ENCODE measurements at regions not wholly inside any gene's neighbourhood (a gene's known extent, or its start where the extent isn't known, plus 50 kb on each side); places are given as distances from the start of the nearest gene placed in this dataset.

DNA sequence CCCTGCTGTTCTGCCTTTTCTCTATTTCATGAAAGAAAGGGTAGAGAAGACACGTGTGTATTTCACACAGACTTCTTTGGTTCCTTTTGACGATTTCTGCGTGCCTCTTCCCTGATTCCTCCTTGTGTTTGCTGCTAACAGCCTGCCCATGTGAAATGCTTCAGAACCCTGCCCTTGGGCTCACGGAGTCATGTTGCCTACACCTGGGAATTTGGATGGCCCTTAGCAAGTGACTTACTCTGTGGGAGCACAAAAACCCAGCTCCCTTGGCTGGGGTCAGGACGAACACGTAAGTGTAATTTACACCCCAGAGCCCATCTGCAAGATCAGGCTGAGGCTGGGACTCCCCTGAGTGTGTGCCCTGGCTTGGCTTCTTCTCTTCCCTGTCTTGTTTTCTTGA lies 220.3 kb upstream of the BCOR start:
- no peak for FAIRE-seq
- no peak for DNase-seq (ENCODE audit: low read depth)

DNA sequence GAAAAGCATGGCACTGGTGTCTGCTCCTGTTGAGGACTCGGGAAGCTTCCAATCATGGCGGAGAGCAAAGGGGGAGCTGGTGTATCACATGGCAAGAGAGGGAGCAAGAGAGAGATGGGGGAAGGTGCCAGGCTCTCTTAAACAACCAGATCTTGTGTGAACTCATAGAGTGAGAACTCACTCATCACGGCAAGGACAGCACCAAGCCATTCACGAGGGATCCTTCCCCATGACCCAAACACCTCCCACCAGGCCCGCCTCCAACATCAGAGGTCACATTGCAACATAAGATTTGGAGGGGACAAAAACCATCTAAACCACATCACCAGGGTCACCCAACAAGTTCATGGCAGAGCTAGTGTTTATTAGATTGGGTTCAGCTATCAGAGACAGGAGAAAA lies 218.7 kb upstream of the BCOR start:
- FAIRE-seq (no peak), DNase-seq (ENCODE audit: low read depth) (no peak)
- H3K27me3 ChIP-seq (ENCODE audit: control insufficient read depth, insufficient read depth, low read length) = no peaks in the 10 kb centered on the region
- H3K4me3 ChIP-seq (ENCODE audit: low read depth, low read length) = no peak overlapping the region
- TF ChIP-seq, protein P1, sequence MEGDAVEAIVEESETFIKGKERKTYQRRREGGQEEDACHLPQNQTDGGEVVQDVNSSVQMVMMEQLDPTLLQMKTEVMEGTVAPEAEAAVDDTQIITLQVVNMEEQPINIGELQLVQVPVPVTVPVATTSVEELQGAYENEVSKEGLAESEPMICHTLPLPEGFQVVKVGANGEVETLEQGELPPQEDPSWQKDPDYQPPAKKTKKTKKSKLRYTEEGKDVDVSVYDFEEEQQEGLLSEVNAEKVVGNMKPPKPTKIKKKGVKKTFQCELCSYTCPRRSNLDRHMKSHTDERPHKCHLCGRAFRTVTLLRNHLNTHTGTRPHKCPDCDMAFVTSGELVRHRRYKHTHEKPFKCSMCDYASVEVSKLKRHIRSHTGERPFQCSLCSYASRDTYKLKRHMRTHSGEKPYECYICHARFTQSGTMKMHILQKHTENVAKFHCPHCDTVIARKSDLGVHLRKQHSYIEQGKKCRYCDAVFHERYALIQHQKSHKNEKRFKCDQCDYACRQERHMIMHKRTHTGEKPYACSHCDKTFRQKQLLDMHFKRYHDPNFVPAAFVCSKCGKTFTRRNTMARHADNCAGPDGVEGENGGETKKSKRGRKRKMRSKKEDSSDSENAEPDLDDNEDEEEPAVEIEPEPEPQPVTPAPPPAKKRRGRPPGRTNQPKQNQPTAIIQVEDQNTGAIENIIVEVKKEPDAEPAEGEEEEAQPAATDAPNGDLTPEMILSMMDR (IDR thresholded peaks at IDR 0.05; ENCODE audit: insufficient read depth, low read length, severe bottlenecking) = no peak
- H3K36me3 ChIP-seq (ENCODE audit: control insufficient read depth, insufficient read depth, low read length) = no peaks in the 10 kb centered on the region

More for the DNA sequence above, 220.3 kb upstream of the BCOR start:
- TF ChIP-seq, protein P1 (IDR thresholded peaks at IDR 0.05; ENCODE audit: insufficient read depth, low read length, severe bottlenecking) = no peak
- H3K27me3 ChIP-seq (ENCODE audit: control insufficient read depth, insufficient read depth, low read length) = no peaks in the 10 kb centered on the region
- H3K4me3 ChIP-seq (ENCODE audit: low read depth, low read length) = no peak overlapping the region
- H3K36me3 ChIP-seq (ENCODE audit: control insufficient read depth, insufficient read depth, low read length) = no peaks in the 10 kb centered on the region

DNA sequence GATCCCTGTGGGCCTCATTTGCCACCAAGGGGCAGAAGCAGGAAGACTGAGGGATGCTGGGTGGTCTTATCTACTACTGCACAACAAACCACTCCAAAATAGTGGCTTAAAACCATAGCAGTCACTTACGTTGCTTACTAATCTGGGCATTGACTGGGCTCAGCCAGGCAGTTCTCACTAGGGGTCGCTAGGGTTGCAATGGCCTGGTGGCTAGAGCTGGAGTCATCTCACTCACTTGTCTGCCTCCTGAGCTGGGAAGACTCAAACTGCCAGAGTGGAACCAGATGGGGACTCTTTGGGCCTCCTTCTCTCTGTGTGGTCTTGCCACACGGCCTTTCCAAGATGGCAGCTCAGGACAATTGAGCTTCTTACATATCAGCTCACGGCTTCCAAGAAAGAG lies 216.3 kb upstream of the BCOR start:
- TF ChIP-seq, protein P1 (IDR thresholded peaks at IDR 0.05; ENCODE audit: insufficient read depth, low read length, severe bottlenecking) = no peak
- FAIRE-seq (no peak), DNase-seq (ENCODE audit: low read depth) (no peak)
- Histone ChIP-seq H3K36me3 (ENCODE audit: control insufficient read depth, insufficient read depth, low read length) (no peaks in the 10 kb centered on the region), H3K4me3 (ENCODE audit: low read depth, low read length) (no peak overlapping the region), H3K27me3 (ENCODE audit: control insufficient read depth, insufficient read depth, low read length) (no peaks in the 10 kb centered on the region)

DNA sequence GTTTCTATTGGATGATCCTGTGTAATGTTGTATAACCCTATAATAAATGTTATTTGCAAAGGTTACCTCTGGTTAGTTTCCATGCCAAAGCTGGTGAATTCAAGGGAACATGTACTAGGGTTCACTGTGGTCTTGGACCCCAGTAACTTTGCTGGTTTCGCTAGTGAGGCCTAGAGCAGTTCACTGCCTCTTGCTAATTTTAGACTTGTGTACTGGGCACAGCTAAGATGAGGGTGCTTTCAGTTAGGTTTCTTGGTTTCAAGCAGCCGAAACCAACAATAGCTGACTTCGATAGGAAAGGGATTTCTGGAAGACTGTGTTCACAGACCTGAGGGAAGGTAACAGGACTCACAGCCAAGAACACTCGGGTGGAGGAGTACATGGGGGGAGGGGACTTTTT lies 215.5 kb upstream of the BCOR start:
- no peak for DNase-seq (ENCODE audit: low read depth)
- H3K27me3 ChIP-seq (ENCODE audit: control insufficient read depth, insufficient read depth, low read length) = no peaks in the 10 kb centered on the region
- no peaks in the 10 kb centered on the region for H3K36me3 ChIP-seq (ENCODE audit: control insufficient read depth, insufficient read depth, low read length)
- no peak overlapping the region for H3K4me3 ChIP-seq (ENCODE audit: low read depth, low read length)
- FAIRE-seq = no peak
- TF ChIP-seq, protein P1 (IDR thresholded peaks at IDR 0.05; ENCODE audit: insufficient read depth, low read length, severe bottlenecking) = no peak

DNA sequence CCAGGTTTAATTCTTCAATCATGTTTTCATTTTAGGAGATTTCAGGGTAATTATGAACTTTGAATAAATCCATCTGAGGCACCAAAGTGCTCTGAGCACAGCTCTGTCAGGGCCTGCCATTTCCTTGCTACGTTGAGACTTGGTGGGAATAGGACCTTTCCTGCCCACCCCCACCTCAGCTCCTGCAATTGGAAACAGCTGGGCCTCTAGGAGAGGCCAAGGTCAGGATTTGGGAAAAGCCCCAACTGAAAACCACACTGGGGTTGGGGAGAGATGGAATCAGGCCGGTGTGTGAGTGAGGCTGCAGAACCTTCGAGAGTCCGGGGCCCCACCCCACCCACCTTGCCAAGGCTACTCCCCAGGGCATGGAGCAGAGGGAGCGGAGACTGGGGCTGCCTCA lies 212.7 kb upstream of the BCOR start:
- Histone ChIP-seq H3K4me3 (ENCODE audit: low read depth, low read length) (no peak overlapping the region), H3K27me3 (ENCODE audit: control insufficient read depth, insufficient read depth, low read length) (no peaks in the 10 kb centered on the region), H3K36me3 (ENCODE audit: control insufficient read depth, insufficient read depth, low read length) (no peaks in the 10 kb centered on the region)
- no peak for DNase-seq (ENCODE audit: low read depth)
- FAIRE-seq = no peak
- TF ChIP-seq, protein P1 (IDR thresholded peaks at IDR 0.05; ENCODE audit: insufficient read depth, low read length, severe bottlenecking) = no peak

DNA sequence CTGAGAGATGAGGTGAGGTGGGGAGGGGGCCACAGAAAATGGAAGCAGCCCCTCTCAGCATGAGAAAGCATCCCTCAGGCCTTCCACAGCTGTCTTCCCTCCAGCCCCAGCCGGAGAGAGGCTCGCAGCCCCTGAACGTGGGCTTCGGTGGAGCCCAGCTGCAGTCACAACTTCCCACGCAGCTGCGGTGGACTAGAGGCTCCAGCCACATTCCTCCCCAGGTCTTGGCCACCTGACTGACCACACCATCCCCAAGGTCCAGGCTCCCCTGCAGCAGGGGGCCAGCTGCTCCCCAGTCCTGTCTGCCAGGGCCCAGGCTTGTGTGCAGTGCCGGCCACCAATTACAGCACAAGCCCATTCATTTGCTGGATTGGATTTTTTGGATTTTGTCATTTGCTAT lies 212.3 kb upstream of the BCOR start:
- Histone ChIP-seq H3K4me3 (ENCODE audit: low read depth, low read length) (no peak overlapping the region), H3K36me3 (ENCODE audit: control insufficient read depth, insufficient read depth, low read length) (no peaks in the 10 kb centered on the region), H3K27me3 (ENCODE audit: control insufficient read depth, insufficient read depth, low read length) (no peaks in the 10 kb centered on the region)
- FAIRE-seq = no peak
- no peak for DNase-seq (ENCODE audit: low read depth)
- TF ChIP-seq, protein P1 (IDR thresholded peaks at IDR 0.05; ENCODE audit: insufficient read depth, low read length, severe bottlenecking) = no peak

Measured in bronchial epithelial cell (primary cell).